ENCODE measurements at regions not wholly inside any gene's neighbourhood (a gene's known extent, or its start where the extent isn't known, plus 50 kb on each side); places are given as distances from the start of the nearest gene placed in this dataset.

DNA sequence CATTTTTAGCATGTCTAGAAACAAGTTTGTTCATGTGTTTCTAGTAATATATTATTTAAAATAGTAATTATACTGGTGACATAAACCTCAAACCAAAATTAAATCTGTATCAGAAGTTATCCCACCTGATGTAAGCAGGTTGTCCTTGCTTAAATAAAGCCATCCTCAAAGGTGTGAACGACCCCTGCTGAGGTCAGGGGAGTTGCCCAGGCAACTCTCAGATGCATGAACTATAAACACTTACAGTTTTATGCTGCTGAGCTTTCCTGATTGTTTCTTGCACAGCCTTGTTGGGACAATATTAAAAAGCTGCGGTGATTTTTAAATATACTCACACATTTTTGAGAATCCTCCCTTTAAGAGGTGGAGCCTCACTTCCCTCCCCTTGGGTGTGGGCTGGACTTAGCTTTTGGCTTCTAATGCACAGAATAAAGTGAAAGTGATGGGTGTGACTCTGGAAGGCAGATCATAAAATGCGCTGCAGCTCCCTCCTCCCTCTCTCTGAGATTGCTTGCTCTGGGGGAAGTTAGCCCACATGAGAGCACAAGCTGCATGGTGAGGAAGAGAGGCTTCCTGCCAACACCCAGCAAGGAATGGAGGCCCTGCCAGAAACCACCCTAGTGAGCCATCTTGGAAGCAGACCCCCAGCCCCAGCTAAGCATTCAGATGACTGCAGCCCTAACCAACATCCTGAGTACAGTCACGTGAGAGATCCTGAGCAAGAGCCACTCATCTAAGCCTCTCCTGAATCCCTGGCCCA, 152.7 kb downstream of the SKIDA1 start:
- TF ChIP-seq POLR2A (IDR thresholded peaks at IDR 0.05), result no peak
- TF ChIP-seq, protein P1, sequence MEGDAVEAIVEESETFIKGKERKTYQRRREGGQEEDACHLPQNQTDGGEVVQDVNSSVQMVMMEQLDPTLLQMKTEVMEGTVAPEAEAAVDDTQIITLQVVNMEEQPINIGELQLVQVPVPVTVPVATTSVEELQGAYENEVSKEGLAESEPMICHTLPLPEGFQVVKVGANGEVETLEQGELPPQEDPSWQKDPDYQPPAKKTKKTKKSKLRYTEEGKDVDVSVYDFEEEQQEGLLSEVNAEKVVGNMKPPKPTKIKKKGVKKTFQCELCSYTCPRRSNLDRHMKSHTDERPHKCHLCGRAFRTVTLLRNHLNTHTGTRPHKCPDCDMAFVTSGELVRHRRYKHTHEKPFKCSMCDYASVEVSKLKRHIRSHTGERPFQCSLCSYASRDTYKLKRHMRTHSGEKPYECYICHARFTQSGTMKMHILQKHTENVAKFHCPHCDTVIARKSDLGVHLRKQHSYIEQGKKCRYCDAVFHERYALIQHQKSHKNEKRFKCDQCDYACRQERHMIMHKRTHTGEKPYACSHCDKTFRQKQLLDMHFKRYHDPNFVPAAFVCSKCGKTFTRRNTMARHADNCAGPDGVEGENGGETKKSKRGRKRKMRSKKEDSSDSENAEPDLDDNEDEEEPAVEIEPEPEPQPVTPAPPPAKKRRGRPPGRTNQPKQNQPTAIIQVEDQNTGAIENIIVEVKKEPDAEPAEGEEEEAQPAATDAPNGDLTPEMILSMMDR (IDR thresholded peaks at IDR 0.05), result no peak
- no peak for TF ChIP-seq EP300 (IDR thresholded peaks at IDR 0.05; ENCODE audit: low read depth)
- TF ChIP-seq POLR2AphosphoS5 (IDR thresholded peaks at IDR 0.05), result no peak
